ENCODE measurements at regions not wholly inside any gene's neighbourhood (a gene's known extent, or its start where the extent isn't known, plus 50 kb on each side); places are given as distances from the start of the nearest gene placed in this dataset.

GRCh38 chr5:167639766-167640165, 651.7 kb upstream of the WWC1 start:
- Histone ChIP-seq H3K36me3 (ENCODE audit: control insufficient read depth, insufficient read depth, low read length) (no peaks in the 10 kb centered on the region), H3K4me1 (ENCODE audit: control insufficient read depth, insufficient read depth, low read length, poor library complexity, severe bottlenecking) (no peaks in the 10 kb centered on the region), H3K9me3 (ENCODE audit: control insufficient read depth, low read length) (no peaks in the 10 kb centered on the region), H3K4me3 (ENCODE audit: insufficient read depth, low read depth, low read length, poor library complexity, severe bottlenecking) (no peak overlapping the region), H3K27me3 (replicated peaks; ENCODE audit: control insufficient read depth, insufficient read depth, low read length, poor library complexity, severe bottlenecking) (no peaks in the 10 kb centered on the region), H3K27ac (ENCODE audit: insufficient read depth, low read length, poor library complexity, severe bottlenecking) (no peak overlapping the region)
- DNase-seq, result no peak

- H3K27ac ChIP-seq (ENCODE audit: insufficient read depth, low read length, poor library complexity, severe bottlenecking), result no peak overlapping the region
- no peak for DNase-seq
- no peak overlapping the region for H3K4me3 ChIP-seq (ENCODE audit: insufficient read depth, low read depth, low read length, poor library complexity, severe bottlenecking)
- H3K9me3 ChIP-seq (ENCODE audit: control insufficient read depth, low read length), result no peaks in the 10 kb centered on the region
- H3K4me1 ChIP-seq (ENCODE audit: control insufficient read depth, insufficient read depth, low read length, poor library complexity, severe bottlenecking), result no peaks in the 10 kb centered on the region
- no peaks in the 10 kb centered on the region for H3K27me3 ChIP-seq (replicated peaks; ENCODE audit: control insufficient read depth, insufficient read depth, low read length, poor library complexity, severe bottlenecking)
- H3K36me3 ChIP-seq (ENCODE audit: control insufficient read depth, insufficient read depth, low read length), result no peaks in the 10 kb centered on the region
These were observed 649.3 kb upstream of the WWC1 start for GRCh38 chr5:167642181-167642580.

DNA sequence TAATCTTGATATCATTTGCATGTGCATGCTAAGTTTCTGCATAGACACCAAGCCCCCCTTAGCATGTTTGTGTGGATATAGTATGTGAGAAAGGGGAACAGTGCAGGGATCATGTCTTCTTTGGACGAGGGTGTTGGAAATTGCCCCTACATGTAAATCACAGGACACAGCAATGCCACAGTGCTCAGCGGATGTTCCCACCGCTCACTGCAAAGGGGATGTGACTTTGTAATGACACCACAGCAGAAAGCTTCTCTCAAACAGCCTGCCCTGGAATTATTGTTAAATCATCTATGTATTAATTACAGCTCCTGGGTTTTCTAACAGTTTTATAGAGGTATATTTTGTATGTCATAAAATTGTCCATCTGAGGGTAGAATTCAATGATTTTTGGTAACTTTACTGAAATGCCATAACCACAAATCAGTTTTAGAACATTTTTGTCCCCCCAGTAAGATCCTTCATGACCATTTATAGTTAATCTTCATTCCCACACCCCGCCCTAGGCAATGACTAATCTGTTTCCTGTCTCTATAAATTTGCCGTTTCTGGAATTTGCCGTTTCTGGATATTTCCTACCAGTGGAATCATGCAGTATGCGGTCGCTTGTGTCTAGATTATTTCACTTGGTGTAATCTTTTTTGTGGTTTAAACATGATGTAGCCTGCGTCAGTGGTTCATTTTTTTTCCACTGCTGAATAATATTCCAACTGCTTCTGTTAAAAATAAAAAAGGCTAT, 648.5 kb upstream of the WWC1 start:
- DNase-seq, result no peak
- H3K4me3 ChIP-seq (ENCODE audit: insufficient read depth, low read depth, low read length, poor library complexity, severe bottlenecking), result no peak overlapping the region
- H3K36me3 ChIP-seq (ENCODE audit: control insufficient read depth, insufficient read depth, low read length), result no peaks in the 10 kb centered on the region
- H3K9me3 ChIP-seq (ENCODE audit: control insufficient read depth, low read length), result no peaks in the 10 kb centered on the region
- H3K27me3 ChIP-seq (replicated peaks; ENCODE audit: control insufficient read depth, insufficient read depth, low read length, poor library complexity, severe bottlenecking), result no peaks in the 10 kb centered on the region
- H3K4me1 ChIP-seq (ENCODE audit: control insufficient read depth, insufficient read depth, low read length, poor library complexity, severe bottlenecking), result no peaks in the 10 kb centered on the region
- H3K27ac ChIP-seq (ENCODE audit: insufficient read depth, low read length, poor library complexity, severe bottlenecking), result no peak overlapping the region

DNA sequence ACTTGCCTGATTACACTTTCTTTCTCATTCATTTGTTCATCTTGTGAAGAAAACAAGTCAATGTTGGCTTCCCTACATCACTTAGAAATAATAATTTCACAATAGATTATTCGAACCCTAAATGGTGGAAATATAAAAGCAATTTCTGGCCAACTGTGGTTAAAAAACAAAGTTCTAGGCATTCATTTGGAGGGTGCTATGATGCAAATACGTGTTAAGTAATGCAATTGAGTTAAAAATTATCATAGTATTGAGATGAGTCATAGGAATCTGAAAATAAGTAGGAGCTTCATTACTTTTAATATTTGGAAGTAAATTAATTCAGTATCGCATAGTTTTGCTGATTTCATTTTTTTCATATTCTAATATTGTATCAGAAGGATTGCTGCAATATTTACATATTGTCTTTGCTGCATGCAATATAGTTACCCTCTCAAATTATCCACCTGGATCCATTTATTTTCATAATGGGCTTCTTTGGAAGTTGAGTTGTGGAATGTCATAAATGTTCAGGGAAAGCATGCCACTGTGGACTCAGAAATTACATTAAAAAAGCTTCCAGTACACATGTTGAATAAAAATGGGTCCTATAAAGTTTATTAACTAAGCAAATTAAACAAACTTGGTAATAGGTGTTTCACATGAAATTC, 647.7 kb upstream of the WWC1 start:
- H3K9me3 ChIP-seq (ENCODE audit: control insufficient read depth, low read length), result no peaks in the 10 kb centered on the region
- H3K27me3 ChIP-seq (replicated peaks; ENCODE audit: control insufficient read depth, insufficient read depth, low read length, poor library complexity, severe bottlenecking), result no peaks in the 10 kb centered on the region
- no peaks in the 10 kb centered on the region for H3K36me3 ChIP-seq (ENCODE audit: control insufficient read depth, insufficient read depth, low read length)
- H3K27ac ChIP-seq (ENCODE audit: insufficient read depth, low read length, poor library complexity, severe bottlenecking), result no peak overlapping the region
- no peak overlapping the region for H3K4me3 ChIP-seq (ENCODE audit: insufficient read depth, low read depth, low read length, poor library complexity, severe bottlenecking)
- DNase-seq, result no peak
- H3K4me1 ChIP-seq (ENCODE audit: control insufficient read depth, insufficient read depth, low read length, poor library complexity, severe bottlenecking), result no peaks in the 10 kb centered on the region

- Histone ChIP-seq H3K4me3 (ENCODE audit: insufficient read depth, low read depth, low read length, poor library complexity, severe bottlenecking) (no peak overlapping the region), H3K4me1 (ENCODE audit: control insufficient read depth, insufficient read depth, low read length, poor library complexity, severe bottlenecking) (no peaks in the 10 kb centered on the region), H3K36me3 (ENCODE audit: control insufficient read depth, insufficient read depth, low read length) (no peaks in the 10 kb centered on the region), H3K27ac (ENCODE audit: insufficient read depth, low read length, poor library complexity, severe bottlenecking) (no peak overlapping the region), H3K27me3 (replicated peaks; ENCODE audit: control insufficient read depth, insufficient read depth, low read length, poor library complexity, severe bottlenecking) (no peaks in the 10 kb centered on the region), H3K9me3 (ENCODE audit: control insufficient read depth, low read length) (no peaks in the 10 kb centered on the region)
- DNase-seq, result no peak
These were observed 646.8 kb upstream of the WWC1 start for GRCh38 chr5:167644619-167645018.

DNA sequence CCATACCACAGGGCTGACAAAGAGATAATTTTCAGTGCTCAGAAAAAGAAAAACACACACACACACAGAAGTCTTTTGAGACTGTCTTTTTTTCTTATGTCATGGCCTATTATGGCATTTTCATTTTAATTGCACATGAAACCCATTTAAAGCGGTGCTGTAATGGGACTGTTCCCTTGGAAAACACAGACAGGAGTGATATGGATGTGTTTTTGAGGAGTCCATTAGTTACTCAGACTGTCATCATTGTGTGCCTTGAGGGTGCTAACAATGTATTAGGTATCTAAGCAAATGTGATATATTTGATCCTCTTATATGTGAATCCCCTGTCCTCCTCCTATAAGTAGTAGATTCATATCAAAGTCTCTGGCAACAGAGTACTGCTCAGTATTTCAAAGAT, 642.0 kb upstream of the WWC1 start:
- H3K9me3 ChIP-seq (ENCODE audit: control insufficient read depth, low read length), result no peaks in the 10 kb centered on the region
- H3K4me3 ChIP-seq (ENCODE audit: insufficient read depth, low read depth, low read length, poor library complexity, severe bottlenecking), result no peak overlapping the region
- no peaks in the 10 kb centered on the region for H3K4me1 ChIP-seq (ENCODE audit: control insufficient read depth, insufficient read depth, low read length, poor library complexity, severe bottlenecking)
- H3K27me3 ChIP-seq (replicated peaks; ENCODE audit: control insufficient read depth, insufficient read depth, low read length, poor library complexity, severe bottlenecking), result no peaks in the 10 kb centered on the region
- H3K27ac ChIP-seq (ENCODE audit: insufficient read depth, low read length, poor library complexity, severe bottlenecking), result no peak overlapping the region
- DNase-seq, result no peak
- no peaks in the 10 kb centered on the region for H3K36me3 ChIP-seq (ENCODE audit: control insufficient read depth, insufficient read depth, low read length)

DNA sequence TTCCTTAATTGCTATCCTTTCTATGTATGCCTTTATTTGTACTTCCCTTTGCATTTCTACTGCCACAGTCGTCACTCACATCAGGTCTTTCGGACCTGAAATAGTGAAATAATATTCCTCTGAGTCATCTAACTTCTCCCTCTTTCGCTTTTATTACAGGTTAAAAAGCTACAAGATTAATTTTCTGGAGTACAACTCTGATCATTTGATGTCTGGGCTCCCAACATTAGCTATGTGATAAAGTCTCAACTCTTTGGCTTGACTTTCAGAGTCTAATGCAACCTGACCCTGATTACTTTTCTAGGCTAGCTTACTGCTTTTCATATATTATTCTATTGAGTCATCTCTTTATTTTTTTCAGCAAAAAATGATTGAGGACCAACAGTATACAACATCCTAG, 638.8 kb upstream of the WWC1 start:
- H3K27ac ChIP-seq (ENCODE audit: insufficient read depth, low read length, poor library complexity, severe bottlenecking), result no peak overlapping the region
- no peak overlapping the region for H3K4me3 ChIP-seq (ENCODE audit: insufficient read depth, low read depth, low read length, poor library complexity, severe bottlenecking)
- no peaks in the 10 kb centered on the region for H3K27me3 ChIP-seq (replicated peaks; ENCODE audit: control insufficient read depth, insufficient read depth, low read length, poor library complexity, severe bottlenecking)
- no peak for DNase-seq
- H3K4me1 ChIP-seq (ENCODE audit: control insufficient read depth, insufficient read depth, low read length, poor library complexity, severe bottlenecking), result no peaks in the 10 kb centered on the region
- no peaks in the 10 kb centered on the region for H3K9me3 ChIP-seq (ENCODE audit: control insufficient read depth, low read length)
- no peaks in the 10 kb centered on the region for H3K36me3 ChIP-seq (ENCODE audit: control insufficient read depth, insufficient read depth, low read length)

DNA sequence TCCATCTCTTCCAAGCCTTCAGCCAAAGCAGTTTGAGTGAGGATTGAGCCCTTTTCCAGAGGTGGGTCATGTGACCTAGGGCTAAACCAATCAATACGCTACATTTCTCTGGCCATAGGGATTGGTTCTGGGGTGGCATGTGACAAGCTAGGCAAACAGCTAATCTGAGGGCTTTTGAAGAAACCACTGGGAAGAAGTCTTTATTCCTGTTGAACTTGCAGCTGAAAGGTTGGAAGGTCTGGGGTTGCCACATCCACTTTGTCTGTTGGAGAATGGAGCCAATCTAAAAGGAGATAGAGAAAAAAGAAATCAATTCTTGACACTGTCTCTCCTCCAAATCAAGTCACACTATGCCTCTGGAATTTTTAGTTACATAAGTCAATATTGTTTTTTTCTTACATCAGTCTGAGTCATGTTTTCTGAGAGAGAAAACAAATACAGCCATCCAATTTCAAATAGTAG, 637.8 kb upstream of the WWC1 start:
- Histone ChIP-seq H3K4me3 (ENCODE audit: insufficient read depth, low read depth, low read length, poor library complexity, severe bottlenecking) (no peak overlapping the region), H3K9me3 (ENCODE audit: control insufficient read depth, low read length) (no peaks in the 10 kb centered on the region), H3K27me3 (replicated peaks; ENCODE audit: control insufficient read depth, insufficient read depth, low read length, poor library complexity, severe bottlenecking) (no peaks in the 10 kb centered on the region), H3K4me1 (ENCODE audit: control insufficient read depth, insufficient read depth, low read length, poor library complexity, severe bottlenecking) (no peaks in the 10 kb centered on the region), H3K36me3 (ENCODE audit: control insufficient read depth, insufficient read depth, low read length) (no peaks in the 10 kb centered on the region), H3K27ac (ENCODE audit: insufficient read depth, low read length, poor library complexity, severe bottlenecking) (no peak overlapping the region)
- no peak for DNase-seq

DNA sequence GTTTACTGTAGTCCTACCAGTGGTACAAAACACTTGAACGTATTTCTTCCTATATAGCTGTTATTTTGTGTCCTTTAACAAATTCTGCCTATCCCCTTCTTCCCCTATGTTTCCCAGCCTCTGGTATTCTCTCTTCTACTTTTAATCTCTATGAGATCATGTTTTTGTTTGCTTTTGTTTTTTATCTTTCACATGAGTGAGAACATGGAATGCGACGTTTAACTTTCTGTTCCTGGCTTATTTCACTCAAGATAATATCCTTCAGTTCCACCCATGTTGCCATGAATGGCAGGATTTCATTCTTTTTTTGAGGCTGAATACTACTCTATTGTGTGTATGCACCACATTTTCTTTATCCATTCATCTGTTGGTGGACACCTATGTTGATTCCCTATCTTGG, 634.4 kb upstream of the WWC1 start:
- H3K27me3 ChIP-seq (replicated peaks; ENCODE audit: control insufficient read depth, insufficient read depth, low read length, poor library complexity, severe bottlenecking), result no peaks in the 10 kb centered on the region
- no peaks in the 10 kb centered on the region for H3K36me3 ChIP-seq (ENCODE audit: control insufficient read depth, insufficient read depth, low read length)
- no peak for DNase-seq
- H3K27ac ChIP-seq (ENCODE audit: insufficient read depth, low read length, poor library complexity, severe bottlenecking), result no peak overlapping the region
- H3K4me3 ChIP-seq (ENCODE audit: insufficient read depth, low read depth, low read length, poor library complexity, severe bottlenecking), result no peak overlapping the region
- no peaks in the 10 kb centered on the region for H3K9me3 ChIP-seq (ENCODE audit: control insufficient read depth, low read length)
- no peaks in the 10 kb centered on the region for H3K4me1 ChIP-seq (ENCODE audit: control insufficient read depth, insufficient read depth, low read length, poor library complexity, severe bottlenecking)

GRCh38 chr5:167658889-167659288, 632.6 kb upstream of the WWC1 start:
- Histone ChIP-seq H3K27ac (ENCODE audit: insufficient read depth, low read length, poor library complexity, severe bottlenecking) (no peak overlapping the region), H3K27me3 (replicated peaks; ENCODE audit: control insufficient read depth, insufficient read depth, low read length, poor library complexity, severe bottlenecking) (no peaks in the 10 kb centered on the region), H3K4me1 (ENCODE audit: control insufficient read depth, insufficient read depth, low read length, poor library complexity, severe bottlenecking) (no peaks in the 10 kb centered on the region), H3K4me3 (ENCODE audit: insufficient read depth, low read depth, low read length, poor library complexity, severe bottlenecking) (no peak overlapping the region), H3K9me3 (ENCODE audit: control insufficient read depth, low read length) (no peaks in the 10 kb centered on the region), H3K36me3 (ENCODE audit: control insufficient read depth, insufficient read depth, low read length) (no peaks in the 10 kb centered on the region)
- DNase-seq, result no peak

All from effector memory CD4-positive, alpha-beta T cell (primary cell).